ENCODE measurements at regions not wholly inside any gene's neighbourhood (a gene's known extent, or its start where the extent isn't known, plus 50 kb on each side); places are given as distances from the start of the nearest gene placed in this dataset.

DNA sequence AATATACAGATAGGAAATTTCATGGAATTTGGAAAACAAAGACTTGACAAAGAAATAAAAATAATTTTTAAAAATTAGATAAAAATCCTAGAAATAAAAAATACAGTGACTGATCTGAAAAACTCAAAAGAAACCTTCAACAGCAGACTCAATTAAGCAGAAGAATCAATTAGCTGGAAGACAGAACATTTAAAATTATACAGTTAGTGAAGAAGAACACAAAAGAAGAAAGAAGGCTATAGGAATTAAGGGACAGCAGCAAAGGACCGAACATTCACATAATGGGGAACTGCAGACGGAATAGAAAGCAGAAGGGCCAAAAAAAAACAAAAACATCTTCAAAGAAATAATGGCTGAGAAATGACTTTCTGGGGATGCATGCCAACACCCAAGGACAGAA lies 314.5 kb downstream of the CRPPA start:
- no peak for TF ChIP-seq POLR2A (IDR thresholded peaks at IDR 0.05; ENCODE audit: low read length)
- no peak for TF ChIP-seq GATA1 (IDR thresholded peaks at IDR 0.05; ENCODE audit: low read depth, low read length)
